NCI-H524 (cell line): ENCODE measurements at regions not wholly inside any gene's neighbourhood (a gene's known extent, or its start where the extent isn't known, plus 50 kb on each side); places are given as distances from the start of the nearest gene placed in this dataset.

Source experiments
- DNase-seq, 2 experiments: peaks; one replicate each; lab custom pipeline; 2025; lab: John Stamatoyannopoulos, UW

GRCh38 chr15:47997195-47998080 lies 123.4 kb upstream of the SLC24A5 start:
- DNase-seq = no peak

GRCh38 chr15:47998619-47999019 lies 122.2 kb upstream of the SLC24A5 start:
- DNase-seq = no peak

- DNase-seq = no peak
These were observed 119.3 kb upstream of the SLC24A5 start for GRCh38 chr15:48001393-48002039.

- no peak for DNase-seq
These were observed 118.0 kb upstream of the SLC24A5 start for GRCh38 chr15:48002767-48003166.

GRCh38 chr15:48003441-48003840 lies 117.3 kb upstream of the SLC24A5 start:
- DNase-seq = no peak

- DNase-seq = no peak
These were observed 115.7 kb upstream of the SLC24A5 start for GRCh38 chr15:48005077-48005476.

- no peak for DNase-seq
These were observed 114.7 kb upstream of the SLC24A5 start for GRCh38 chr15:48006031-48006511.

- no peak for DNase-seq
These were observed 110.5 kb upstream of the SLC24A5 start for GRCh38 chr15:48010316-48010715.

GRCh38 chr15:48012191-48012590 lies 108.6 kb upstream of the SLC24A5 start:
- DNase-seq = no peak

- DNase-seq = no peak
These were observed 103.9 kb upstream of the SLC24A5 start for GRCh38 chr15:48016865-48017264.

GRCh38 chr15:48017747-48018146 lies 103.0 kb upstream of the SLC24A5 start:
- no peak for DNase-seq

- DNase-seq = peak; percentile 89 to 96
These were observed 100.6 kb upstream of the SLC24A5 start for GRCh38 chr15:48020166-48020565.

- DNase-seq = no peak
These were observed 99.3 kb upstream of the SLC24A5 start for GRCh38 chr15:48021336-48022086.

- no peak for DNase-seq
These were observed 95.7 kb upstream of the SLC24A5 start for GRCh38 chr15:48025118-48025517.

GRCh38 chr15:48028712-48029111 lies 92.1 kb upstream of the SLC24A5 start:
- DNase-seq = no peak

- no peak for DNase-seq
These were observed 91.1 kb upstream of the SLC24A5 start for GRCh38 chr15:48029642-48030041.

- DNase-seq = no peak
These were observed 89.3 kb upstream of the SLC24A5 start for GRCh38 chr15:48031466-48031865.

- DNase-seq = no peak
These were observed 88.8 kb upstream of the SLC24A5 start for GRCh38 chr15:48031973-48032372.

GRCh38 chr15:48032911-48033310 lies 87.9 kb upstream of the SLC24A5 start:
- DNase-seq = no peak

GRCh38 chr15:48038221-48038620 lies 82.6 kb upstream of the SLC24A5 start:
- DNase-seq = no peak

- peak; percentile 24 to 67 for DNase-seq
These were observed 80.5 kb upstream of the SLC24A5 start for GRCh38 chr15:48040166-48040817.

- no peak for DNase-seq
These were observed 79.3 kb upstream of the SLC24A5 start for GRCh38 chr15:48041454-48041853.
